ENCODE measurements at regions not wholly inside any gene's neighbourhood (a gene's known extent, or its start where the extent isn't known, plus 50 kb on each side); places are given as distances from the start of the nearest gene placed in this dataset.
"Not testable (repeated sequence)": the region's sequence is repeated elsewhere in the genome, so short reads cannot be mapped to it uniquely, and the experiment has no call there.

GRCh38 chr3:72523429-72524151 is 324.7 kb downstream of the SHQ1 start:
- DNase-seq, result no peak

GRCh38 chr3:72520690-72521308 is 327.4 kb downstream of the SHQ1 start:
- DNase-seq, result no peak

GRCh38 chr3:72519946-72520604 is 328.2 kb downstream of the SHQ1 start:
- DNase-seq, result no peak

GRCh38 chr3:72517921-72518424 is 330.3 kb downstream of the SHQ1 start:
- no peak for DNase-seq

- DNase-seq, result no peak
Observed at GRCh38 chr3:72517336-72517735, 330.9 kb downstream of the SHQ1 start.

GRCh38 chr3:72516361-72516760 is 331.9 kb downstream of the SHQ1 start:
- no peak for DNase-seq

- no peak for DNase-seq
Observed at GRCh38 chr3:72515941-72516340, 332.3 kb downstream of the SHQ1 start.

GRCh38 chr3:72515281-72515680 is 333.0 kb downstream of the SHQ1 start:
- no peak for DNase-seq

GRCh38 chr3:72510247-72510646 is 338.0 kb downstream of the SHQ1 start:
- DNase-seq, result no peak

- DNase-seq, result no peak
Observed at GRCh38 chr3:72505539-72506405, 342.5 kb downstream of the SHQ1 start.

GRCh38 chr3:72497501-72497900 is 350.7 kb downstream of the SHQ1 start:
- not testable (repeated sequence) for DNase-seq

- no peak for DNase-seq
Observed at GRCh38 chr3:72496051-72496670, 352.1 kb downstream of the SHQ1 start.

- no peak for DNase-seq
Observed at GRCh38 chr3:72494626-72495025, 353.6 kb downstream of the SHQ1 start.

GRCh38 chr3:72494130-72494529 is 354.1 kb downstream of the SHQ1 start:
- no peak for DNase-seq

- DNase-seq, result no peak
Observed at GRCh38 chr3:72492240-72492639, 356.0 kb downstream of the SHQ1 start.

- no peak for DNase-seq
Observed at GRCh38 chr3:72490688-72491435, 357.4 kb downstream of the SHQ1 start.

GRCh38 chr3:72489901-72490300 is 358.3 kb downstream of the SHQ1 start:
- no peak for DNase-seq

- no peak for DNase-seq
Observed at GRCh38 chr3:72488738-72489035, 359.6 kb downstream of the SHQ1 start.

- no peak for DNase-seq
Observed at GRCh38 chr3:72487946-72488737, 360.1 kb downstream of the SHQ1 start.

- no peak for DNase-seq
Observed at GRCh38 chr3:72487078-72487765, 361.0 kb downstream of the SHQ1 start.

Data from T-helper 9 cell (primary cell).